Erythroblast (primary cell): ENCODE measurements at regions not wholly inside any gene's neighbourhood (a gene's known extent, or its start where the extent isn't known, plus 50 kb on each side); places are given as distances from the start of the nearest gene placed in this dataset.

ENCODE experiments used
- GATA1 ChIP-seq: IDR thresholded peaks from 2 replicates; pipeline ENCODE4 v1.6.1; 2011; ENCODE audit warnings: low read depth, mild to moderate bottlenecking, control low read depth, low read length, moderate library complexity
- POLR2A ChIP-seq: IDR thresholded peaks from 2 replicates; pipeline ENCODE4 v1.6.1; 2011; ENCODE audit warnings: mild to moderate bottlenecking, low read length

- no peak for TF ChIP-seq POLR2A
- no peak for TF ChIP-seq GATA1
Observed at GRCh38 chrX:84634201-84634782, 132.0 kb upstream of the HDX start.
